Fibroblast of lung (primary cell): ENCODE measurements at regions not wholly inside any gene's neighbourhood (a gene's known extent, or its start where the extent isn't known, plus 50 kb on each side); places are given as distances from the start of the nearest gene placed in this dataset.

Experiments
- DNase-seq, 2 donors: peaks; one replicate each; pipeline versions ENCODE4 v3.0.0 to v3.0.0-alpha.2; 2010; ENCODE audit warnings: low read depth in 2 of 2
- H2AFZ ChIP-seq: 2 replicates; pipeline ENCODE4 v1.5.1; 2012; ENCODE audit warnings: low read length, control low read depth, inconsistent platforms
- H3K27ac ChIP-seq: 2 replicates; pipeline ENCODE4 v1.5.1; 2011; ENCODE audit warnings: low read length, control low read depth; ENCODE audit not compliant: insufficient read depth
- H3K27me3 ChIP-seq: 2 replicates; pipeline ENCODE4 v1.5.1; 2011; ENCODE audit warnings: mild to moderate bottlenecking, low read length; ENCODE audit not compliant: control insufficient read depth, insufficient read depth
- H3K36me3 ChIP-seq: 2 replicates; pipeline ENCODE4 v1.5.1; 2011; ENCODE audit warnings: low read length; ENCODE audit not compliant: control insufficient read depth, insufficient read depth
- H3K4me1 ChIP-seq: 2 replicates; pipeline ENCODE4 v1.5.1; 2011; ENCODE audit warnings: low read length; ENCODE audit not compliant: control insufficient read depth, insufficient read depth; ENCODE audit errors: extremely low read depth
- H3K4me2 ChIP-seq: 2 replicates; pipeline ENCODE4 v1.5.1; 2011; ENCODE audit warnings: low read length, control low read depth; ENCODE audit not compliant: insufficient read depth; ENCODE audit errors: extremely low read depth
- H3K4me3 ChIP-seq, 4 experiments: fragments of 200-600 bp in 1 of 4; sonication (generic) in 1 of 4; replicated peaks in 1 of 4; 2 replicates each; pipeline ENCODE4 v1.5.1; 2011 to 2016; ENCODE audit warnings: low read length in 4 of 4, low read depth in 3 of 4, mild to moderate bottlenecking in 3 of 4, control low read depth in 2 of 4, inconsistent platforms in 1 of 4, mixed read lengths in 1 of 4; ENCODE audit not compliant: insufficient read depth in 1 of 4; ENCODE audit errors: control extremely low read depth in 1 of 4
- H3K79me2 ChIP-seq: 2 replicates; pipeline ENCODE4 v1.5.1; 2012; ENCODE audit warnings: mild to moderate bottlenecking, low read length, inconsistent platforms; ENCODE audit not compliant: control insufficient read depth, insufficient read depth
- H3K9ac ChIP-seq: 2 replicates; pipeline ENCODE4 v1.5.1; 2011; ENCODE audit warnings: mild to moderate bottlenecking, low read length, control low read depth; ENCODE audit not compliant: insufficient read depth
- H3K9me3 ChIP-seq: 2 replicates; pipeline ENCODE4 v1.5.1; 2012; ENCODE audit warnings: low read depth, low read length; ENCODE audit not compliant: control insufficient read depth, insufficient read depth
- H4K20me1 ChIP-seq: 2 replicates; pipeline ENCODE4 v1.5.1; 2011; ENCODE audit warnings: low read length; ENCODE audit not compliant: control insufficient read depth, insufficient read depth; ENCODE audit errors: extremely low read depth
- CTCF ChIP-seq, 2 donors: IDR thresholded peaks in 1 of 2; conservative IDR thresholded peaks in 1 of 2; 1 replicate in 1 of 2; 2 replicates in 1 of 2; pipeline ENCODE4 v1.5.1; 2011 to 2012; ENCODE audit warnings: low read length in 2 of 2, control low read depth in 1 of 2, inconsistent platforms in 1 of 2, low read depth in 1 of 2, mild to moderate bottlenecking in 1 of 2
- EZH2 ChIP-seq: IDR thresholded peaks from 2 replicates; pipeline ENCODE4 v1.5.1; 2012; ENCODE audit warnings: low read length, control low read depth, mild to moderate bottlenecking; ENCODE audit errors: missing control alignments

- peak; percentile 57 to 95 for DNase-seq
- H3K4me2 ChIP-seq, result no peak overlapping the region
- H3K4me3 ChIP-seq, result no peak overlapping the region
- TF ChIP-seq EZH2, result no peak
- no peak overlapping the region for H2AFZ ChIP-seq
- no peaks in the 10 kb centered on the region for H3K36me3 ChIP-seq
- no peaks in the 10 kb centered on the region for H3K27me3 ChIP-seq
- no peaks in the 10 kb centered on the region for H3K9me3 ChIP-seq
- H3K9ac ChIP-seq, result no peak overlapping the region
- no peaks in the 10 kb centered on the region for H3K79me2 ChIP-seq
- H4K20me1 ChIP-seq, result no peaks in the 10 kb centered on the region
- no peaks in the 10 kb centered on the region for H3K4me1 ChIP-seq
- H3K27ac ChIP-seq, result no peak overlapping the region
Measured at GRCh38 chr5:84885485-84886258, 501.0 kb upstream of the EDIL3 start.

GRCh38 chr5:84881737-84882136 is 497.1 kb upstream of the EDIL3 start:
- Histone ChIP-seq H3K36me3 (no peaks in the 10 kb centered on the region), H3K79me2 (no peaks in the 10 kb centered on the region), H3K4me2 (no peak overlapping the region), H3K27me3 (no peaks in the 10 kb centered on the region), H3K9ac (no peak overlapping the region), H2AFZ (no peak overlapping the region), H3K4me3 (no peak overlapping the region), H3K27ac (no peak overlapping the region), H3K4me1 (no peaks in the 10 kb centered on the region), H4K20me1 (no peaks in the 10 kb centered on the region), H3K9me3 (no peaks in the 10 kb centered on the region)
- DNase-seq, result no peak
- TF ChIP-seq CTCF (conservative IDR thresholded peaks at IDR 0.05 in 1 of 2, IDR thresholded peaks at IDR 0.05 in 1 of 2; ENCODE audit: low read depth in 1 of 2, low read length in 2 of 2) (no peak), EZH2 (no peak)

- TF ChIP-seq EZH2 (no peak), CTCF (conservative IDR thresholded peaks at IDR 0.05 in 1 of 2, IDR thresholded peaks at IDR 0.05 in 1 of 2; ENCODE audit: low read depth in 1 of 2, low read length in 2 of 2) (no peak)
- no peak overlapping the region for H3K4me2 ChIP-seq
- no peak overlapping the region for H3K9ac ChIP-seq
- H3K9me3 ChIP-seq, result no peaks in the 10 kb centered on the region
- no peaks in the 10 kb centered on the region for H3K36me3 ChIP-seq
- H3K27me3 ChIP-seq, result no peaks in the 10 kb centered on the region
- H3K4me3 ChIP-seq, result no peak overlapping the region
- H3K79me2 ChIP-seq, result no peaks in the 10 kb centered on the region
- no peak overlapping the region for H3K27ac ChIP-seq
- H4K20me1 ChIP-seq, result no peaks in the 10 kb centered on the region
- no peaks in the 10 kb centered on the region for H3K4me1 ChIP-seq
- DNase-seq, result no peak
- H2AFZ ChIP-seq, result no peak overlapping the region
Measured at GRCh38 chr5:84874196-84874595, 489.5 kb upstream of the EDIL3 start.
